Astrocyte (in vitro differentiated cells and primary cell): ENCODE measurements at regions not wholly inside any gene's neighbourhood (a gene's known extent, or its start where the extent isn't known, plus 50 kb on each side); places are given as distances from the start of the nearest gene placed in this dataset.

ENCODE experiments used
- DNase-seq: peaks from one replicate; pipeline ENCODE4 v3.0.0-alpha.2; 2010; ENCODE audit warnings: low read depth
- FAIRE-seq: peaks from 2 replicates; lab custom pipeline; 2011; peaks lifted over from hg19 to GRCh38; lab: Jason Lieb, UNC
- H2AFZ ChIP-seq: 2 replicates; pipeline ENCODE4 v1.6.0; 2012; ENCODE audit warnings: low read depth, low read length, inconsistent platforms
- H3K27ac ChIP-seq: 2 replicates; pipeline ENCODE4 v1.5.1; 2011; ENCODE audit warnings: low read depth, low read length, inconsistent platforms
- H3K27me3 ChIP-seq: 2 replicates; pipeline ENCODE4 v1.6.0; 2011; ENCODE audit warnings: low read length, inconsistent platforms; ENCODE audit not compliant: insufficient read depth
- H3K36me3 ChIP-seq: 2 replicates; pipeline ENCODE4 v1.5.1; 2011; ENCODE audit warnings: low read length, inconsistent platforms; ENCODE audit not compliant: insufficient read depth
- H3K4me1 ChIP-seq: 2 replicates; pipeline ENCODE4 v1.5.1; 2011; ENCODE audit warnings: low read length, inconsistent platforms; ENCODE audit not compliant: insufficient read depth
- H3K4me2 ChIP-seq: 2 replicates; pipeline ENCODE4 v1.6.0; 2012; ENCODE audit warnings: low read length, inconsistent platforms
- H3K4me3 ChIP-seq: 2 replicates; pipeline ENCODE4 v1.5.1; 2011; ENCODE audit warnings: low read depth, mild to moderate bottlenecking, low read length, inconsistent platforms; ENCODE audit not compliant: insufficient read depth
- H3K79me2 ChIP-seq: 2 replicates; pipeline ENCODE4 v1.6.0; 2012; ENCODE audit warnings: mild to moderate bottlenecking, low read length, inconsistent platforms; ENCODE audit not compliant: insufficient read depth
- H3K9ac ChIP-seq: 2 replicates; pipeline ENCODE4 v1.6.0; 2012; ENCODE audit warnings: mild to moderate bottlenecking, low read length, inconsistent platforms
- H3K9me3 ChIP-seq: 2 replicates; pipeline ENCODE4 v1.5.1; 2012; ENCODE audit warnings: low read depth, mild to moderate bottlenecking, low read length, inconsistent platforms; ENCODE audit not compliant: insufficient read depth
- H4K20me1 ChIP-seq: 2 replicates; pipeline ENCODE4 v1.6.0; 2012; ENCODE audit warnings: low read length, inconsistent platforms; ENCODE audit not compliant: insufficient read depth
- H3K27ac Mint-ChIP-seq: one replicate; pipeline ENCODE4 v1.8.0; 2021; ENCODE audit warnings: mild to moderate bottlenecking, mixed read lengths; ENCODE audit not compliant: unreplicated experiment
- H3K27me3 Mint-ChIP-seq: one replicate; pipeline ENCODE4 v1.8.0; 2021; ENCODE audit warnings: low read depth, mixed read lengths; ENCODE audit not compliant: unreplicated experiment
- H3K36me3 Mint-ChIP-seq: one replicate; pipeline ENCODE4 v1.8.0; 2021; ENCODE audit warnings: low read depth, mixed read lengths; ENCODE audit not compliant: unreplicated experiment
- H3K4me1 Mint-ChIP-seq: one replicate; pipeline ENCODE4 v1.8.0; 2021; ENCODE audit warnings: low read depth, mixed read lengths; ENCODE audit not compliant: unreplicated experiment
- H3K4me3 Mint-ChIP-seq: one replicate; pipeline ENCODE4 v1.8.0; 2021; ENCODE audit warnings: mild to moderate bottlenecking, moderate library complexity, mixed read lengths; ENCODE audit not compliant: unreplicated experiment
- H3K9me3 Mint-ChIP-seq: one replicate; pipeline ENCODE4 v1.8.0; 2021; ENCODE audit warnings: mild to moderate bottlenecking, mixed read lengths; ENCODE audit not compliant: unreplicated experiment
- CTCF ChIP-seq: IDR thresholded peaks from 2 replicates; pipeline ENCODE4 v1.5.1; 2011; ENCODE audit warnings: low read depth, mild to moderate bottlenecking, inconsistent platforms, low read length, moderate library complexity; ENCODE audit not compliant: insufficient read depth
- EZH2 ChIP-seq: IDR thresholded peaks from 2 replicates; pipeline ENCODE4 v1.6.1; 2012; ENCODE audit warnings: mild to moderate bottlenecking, low read length, inconsistent platforms; ENCODE audit not compliant: insufficient read depth

GRCh38 chr18:78411539-78411938 is 568.1 kb upstream of the SALL3 start:
- no peaks in the 10 kb centered on the region for H4K20me1 ChIP-seq

GRCh38 chr18:78414302-78414701 is 565.3 kb upstream of the SALL3 start:
- H3K9me3 Mint-ChIP-seq: peaks cover 15% of the 10 kb centered on the region
- Histone ChIP-seq H3K36me3 (no peaks in the 10 kb centered on the region), H3K9me3 (no peaks in the 10 kb centered on the region), H2AFZ (no peak overlapping the region), H3K9ac (no peak overlapping the region), H3K4me3 (no peak overlapping the region), H3K4me1 (no peaks in the 10 kb centered on the region), H3K4me2 (no peak overlapping the region), H3K27ac (no peak overlapping the region), H4K20me1 (no peaks in the 10 kb centered on the region), H3K27me3 (no peaks in the 10 kb centered on the region), H3K79me2 (no peaks in the 10 kb centered on the region)
- no peaks in the 10 kb centered on the region for H3K27me3 Mint-ChIP-seq
- no peak overlapping the region for H3K4me3 Mint-ChIP-seq
- H3K27ac Mint-ChIP-seq: no peak overlapping the region
- H3K36me3 Mint-ChIP-seq: no peaks in the 10 kb centered on the region
- FAIRE-seq (no peak), DNase-seq (no peak)
- TF ChIP-seq EZH2 (no peak), CTCF (no peak)
- H3K4me1 Mint-ChIP-seq: no peaks in the 10 kb centered on the region

More at GRCh38 chr18:78411539-78411938, 568.1 kb upstream of the SALL3 start:
- no peaks in the 10 kb centered on the region for H3K27me3 Mint-ChIP-seq
- no peaks in the 10 kb centered on the region for H3K36me3 Mint-ChIP-seq
- no peak overlapping the region for H3K4me3 Mint-ChIP-seq
- Histone ChIP-seq H3K27ac (no peak overlapping the region), H3K4me3 (no peak overlapping the region), H3K9ac (no peak overlapping the region), H3K9me3 (no peaks in the 10 kb centered on the region), H3K27me3 (no peaks in the 10 kb centered on the region), H2AFZ (no peak overlapping the region), H3K79me2 (no peaks in the 10 kb centered on the region), H3K36me3 (no peaks in the 10 kb centered on the region), H3K4me1 (no peaks in the 10 kb centered on the region), H3K4me2 (no peak overlapping the region)
- DNase-seq: no peak
- peaks cover 14% of the 10 kb centered on the region for H3K9me3 Mint-ChIP-seq
- H3K4me1 Mint-ChIP-seq: no peaks in the 10 kb centered on the region
- FAIRE-seq: no peak
- TF ChIP-seq EZH2 (no peak), CTCF (no peak)
- no peak overlapping the region for H3K27ac Mint-ChIP-seq

GRCh38 chr18:78416853-78417252 is 562.8 kb upstream of the SALL3 start:
- DNase-seq (no peak), FAIRE-seq (no peak)
- Mint-ChIP-seq H3K4me1 (no peaks in the 10 kb centered on the region), H3K36me3 (no peaks in the 10 kb centered on the region), H3K27ac (no peak overlapping the region), H3K4me3 (no peak overlapping the region), H3K9me3 (peaks cover 8% of the 10 kb centered on the region), H3K27me3 (no peaks in the 10 kb centered on the region)
- no peak overlapping the region for H3K4me2 ChIP-seq
- H3K27me3 ChIP-seq: no peaks in the 10 kb centered on the region
- no peaks in the 10 kb centered on the region for H4K20me1 ChIP-seq
- no peaks in the 10 kb centered on the region for H3K4me1 ChIP-seq
- no peak overlapping the region for H3K9ac ChIP-seq
- H3K27ac ChIP-seq: no peak overlapping the region
- no peak overlapping the region for H3K4me3 ChIP-seq
- peaks cover 6% of the 10 kb centered on the region for H3K9me3 ChIP-seq
- no peak overlapping the region for H2AFZ ChIP-seq
- no peaks in the 10 kb centered on the region for H3K36me3 ChIP-seq
- H3K79me2 ChIP-seq: no peaks in the 10 kb centered on the region
- TF ChIP-seq EZH2 (no peak), CTCF (no peak)
